Mesothelial cell of epicardium (in vitro differentiated cells): ENCODE measurements at regions not wholly inside any gene's neighbourhood (a gene's known extent, or its start where the extent isn't known, plus 50 kb on each side); places are given as distances from the start of the nearest gene placed in this dataset.

ENCODE experiments used
- DNase-seq, 2 experiments: peaks; one replicate each; pipeline ENCODE4 v3.0.0; 2021; ENCODE audit warnings: low spot score in 2 of 2; ENCODE audit not compliant: unreplicated experiment in 2 of 2
- H3K27ac Mint-ChIP-seq: 2 replicates; pipeline ENCODE4 v1.8.0; 2021; ENCODE audit warnings: mixed read lengths
- H3K27me3 Mint-ChIP-seq: 2 replicates; pipeline ENCODE4 v1.8.0; 2021; ENCODE audit warnings: low read depth, mixed read lengths
- H3K36me3 Mint-ChIP-seq: 2 replicates; pipeline ENCODE4 v1.8.0; 2021; ENCODE audit warnings: mixed read lengths
- H3K4me1 Mint-ChIP-seq: 2 replicates; pipeline ENCODE4 v1.8.0; 2021; ENCODE audit warnings: mixed read lengths
- H3K4me3 Mint-ChIP-seq: 2 replicates; pipeline ENCODE4 v1.8.0; 2021; ENCODE audit warnings: mild to moderate bottlenecking, moderate library complexity, mixed read lengths
- H3K9me3 Mint-ChIP-seq: 2 replicates; pipeline ENCODE4 v1.8.0; 2021; ENCODE audit warnings: mixed read lengths
- TF ChIP-seq, protein P1 (sequence below): fragments of 200-600 bp; sonication (generic); IDR thresholded peaks from one replicate; pipeline ENCODE4 v1.5.0; 2021; ENCODE audit warnings: antibody characterized with exemption; ENCODE audit not compliant: unreplicated experiment

DNA sequence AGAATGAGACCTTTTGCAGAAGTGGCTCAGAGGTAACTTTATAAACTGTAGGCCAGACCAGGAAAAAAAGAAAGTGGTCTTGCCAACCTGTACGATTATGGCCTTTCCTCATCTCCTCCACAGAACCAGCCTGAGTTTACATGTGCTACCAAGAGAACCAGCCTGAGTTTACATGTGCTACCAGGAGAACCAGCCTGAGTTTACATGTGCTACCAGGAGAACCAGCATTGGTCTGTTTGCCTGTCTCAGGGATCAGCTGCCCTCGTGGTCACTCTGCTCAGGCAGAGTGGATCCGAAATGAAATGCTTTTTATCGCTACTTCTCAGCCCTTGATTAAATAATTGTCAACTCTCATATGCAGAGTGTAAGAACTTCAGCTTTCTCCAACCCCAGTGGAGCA lies 209.9 kb downstream of the SUCLG1 start:
- Mint-ChIP-seq H3K4me3 (no peak overlapping the region), H3K4me1 (peaks cover 25% of the 10 kb centered on the region), H3K36me3 (peaks cover 8% of the 10 kb centered on the region), H3K27me3 (peaks cover 4% of the 10 kb centered on the region), H3K9me3 (peaks cover 25% of the 10 kb centered on the region), H3K27ac (no peak overlapping the region)
- TF ChIP-seq, protein P1, sequence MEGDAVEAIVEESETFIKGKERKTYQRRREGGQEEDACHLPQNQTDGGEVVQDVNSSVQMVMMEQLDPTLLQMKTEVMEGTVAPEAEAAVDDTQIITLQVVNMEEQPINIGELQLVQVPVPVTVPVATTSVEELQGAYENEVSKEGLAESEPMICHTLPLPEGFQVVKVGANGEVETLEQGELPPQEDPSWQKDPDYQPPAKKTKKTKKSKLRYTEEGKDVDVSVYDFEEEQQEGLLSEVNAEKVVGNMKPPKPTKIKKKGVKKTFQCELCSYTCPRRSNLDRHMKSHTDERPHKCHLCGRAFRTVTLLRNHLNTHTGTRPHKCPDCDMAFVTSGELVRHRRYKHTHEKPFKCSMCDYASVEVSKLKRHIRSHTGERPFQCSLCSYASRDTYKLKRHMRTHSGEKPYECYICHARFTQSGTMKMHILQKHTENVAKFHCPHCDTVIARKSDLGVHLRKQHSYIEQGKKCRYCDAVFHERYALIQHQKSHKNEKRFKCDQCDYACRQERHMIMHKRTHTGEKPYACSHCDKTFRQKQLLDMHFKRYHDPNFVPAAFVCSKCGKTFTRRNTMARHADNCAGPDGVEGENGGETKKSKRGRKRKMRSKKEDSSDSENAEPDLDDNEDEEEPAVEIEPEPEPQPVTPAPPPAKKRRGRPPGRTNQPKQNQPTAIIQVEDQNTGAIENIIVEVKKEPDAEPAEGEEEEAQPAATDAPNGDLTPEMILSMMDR: no peak
- no peak for DNase-seq

- peaks cover 8% of the 10 kb centered on the region for H3K36me3 Mint-ChIP-seq
- peaks cover 25% of the 10 kb centered on the region for H3K9me3 Mint-ChIP-seq
- no peak overlapping the region for H3K4me3 Mint-ChIP-seq
- peaks cover 4% of the 10 kb centered on the region for H3K27me3 Mint-ChIP-seq
- DNase-seq: no peak
- peaks cover 29% of the 10 kb centered on the region for H3K4me1 Mint-ChIP-seq
- TF ChIP-seq, protein P1: no peak
- peak overlapping the region; percentile 28 for H3K27ac Mint-ChIP-seq
These were observed 211.5 kb downstream of the SUCLG1 start for GRCh38 chr2:84247532-84247931.

DNA sequence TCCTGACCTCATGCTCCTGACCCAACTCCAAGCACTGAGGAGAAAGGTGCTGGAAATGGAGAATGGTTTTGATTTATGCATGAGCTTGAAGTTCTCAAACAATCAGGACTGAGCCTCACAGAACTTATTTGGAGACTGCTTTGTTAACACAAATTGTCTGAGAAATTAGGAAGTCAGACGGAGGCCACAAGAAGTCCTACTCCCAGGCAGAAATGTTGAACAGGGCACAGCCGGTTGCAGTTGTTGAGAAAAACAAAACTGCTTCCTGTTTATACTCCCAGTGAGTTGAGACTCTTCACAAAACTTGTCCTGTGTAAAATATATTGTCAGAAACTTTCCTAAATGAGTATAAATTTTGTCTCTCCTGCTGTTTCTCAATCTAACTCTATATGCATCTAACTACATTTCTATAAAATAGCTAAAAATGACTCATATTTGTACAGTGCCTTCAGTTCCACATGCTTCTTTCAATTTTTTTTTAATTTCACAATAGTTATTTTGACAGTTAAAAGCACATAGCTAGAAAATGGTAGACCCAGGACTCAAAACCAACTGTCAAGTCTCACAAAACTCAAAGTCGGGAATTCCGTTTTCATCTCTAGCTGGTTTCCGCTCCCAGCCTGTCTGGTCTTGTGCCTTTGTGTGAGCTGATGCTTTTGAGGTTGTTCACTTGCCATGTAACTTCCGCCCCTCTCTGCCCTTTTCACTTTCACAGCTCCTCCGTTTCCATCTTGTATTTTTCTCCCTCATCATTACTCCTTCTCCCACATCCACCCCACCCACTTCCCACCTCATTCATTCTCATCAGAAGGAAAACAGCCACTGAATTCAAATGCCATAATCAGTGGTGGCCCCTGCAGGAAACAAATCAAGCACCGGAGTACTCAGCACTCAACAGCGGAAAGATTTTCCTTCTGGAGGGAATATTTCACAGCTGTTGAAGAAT lies 215.0 kb downstream of the SUCLG1 start:
- TF ChIP-seq, protein P1: no peak
- peaks cover 20% of the 10 kb centered on the region for H3K9me3 Mint-ChIP-seq
- H3K27ac Mint-ChIP-seq: no peak overlapping the region

GRCh38 chr2:84238907-84239306 lies 220.2 kb downstream of the SUCLG1 start:
- Mint-ChIP-seq H3K9me3 (peaks cover 4% of the 10 kb centered on the region), H3K4me1 (peaks cover 2% of the 10 kb centered on the region), H3K27me3 (peaks cover 4% of the 10 kb centered on the region), H3K27ac (no peak overlapping the region), H3K36me3 (no peaks in the 10 kb centered on the region), H3K4me3 (no peak overlapping the region)
- DNase-seq: no peak
- TF ChIP-seq, protein P1: no peak

More for the DNA sequence above, 215.0 kb downstream of the SUCLG1 start:
- Mint-ChIP-seq H3K4me3 (no peak overlapping the region), H3K27me3 (peaks cover 5% of the 10 kb centered on the region), H3K36me3 (peaks cover 8% of the 10 kb centered on the region), H3K4me1 (peaks cover 29% of the 10 kb centered on the region)
- DNase-seq: no peak

DNA sequence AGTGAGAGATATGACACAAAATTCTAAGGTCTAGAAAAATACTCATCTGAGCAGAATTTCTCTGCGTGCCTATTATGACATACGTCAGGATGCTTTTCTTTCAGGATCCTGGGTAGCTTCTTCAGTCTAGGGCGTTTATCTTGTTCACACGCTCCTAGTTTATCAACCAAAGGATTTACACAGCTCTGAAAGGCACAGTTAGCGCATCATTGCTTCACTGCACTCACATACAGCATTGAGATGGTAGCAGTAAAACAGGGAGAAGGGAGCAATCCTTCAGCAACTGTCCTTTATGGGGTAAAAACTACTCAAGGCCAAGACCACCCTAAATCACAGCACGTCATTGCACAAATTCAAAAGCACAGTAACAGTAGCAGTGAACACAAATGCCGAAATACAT lies 222.8 kb downstream of the SUCLG1 start:
- no peaks in the 10 kb centered on the region for H3K36me3 Mint-ChIP-seq
- H3K27me3 Mint-ChIP-seq: peaks cover 4% of the 10 kb centered on the region
- DNase-seq: no peak
- TF ChIP-seq, protein P1: no peak
- no peak overlapping the region for H3K27ac Mint-ChIP-seq
- H3K4me1 Mint-ChIP-seq: no peaks in the 10 kb centered on the region
- H3K4me3 Mint-ChIP-seq: no peak overlapping the region
- H3K9me3 Mint-ChIP-seq: no peaks in the 10 kb centered on the region
